ENCODE measurements at regions not wholly inside any gene's neighbourhood (a gene's known extent, or its start where the extent isn't known, plus 50 kb on each side); places are given as distances from the start of the nearest gene placed in this dataset.
A peak's percentile ranks its signal among the peaks of the same experiment; 100 is the strongest.
"Not testable (repeated sequence)": the region's sequence is repeated elsewhere in the genome, so short reads cannot be mapped to it uniquely, and the experiment has no call there.

DNA sequence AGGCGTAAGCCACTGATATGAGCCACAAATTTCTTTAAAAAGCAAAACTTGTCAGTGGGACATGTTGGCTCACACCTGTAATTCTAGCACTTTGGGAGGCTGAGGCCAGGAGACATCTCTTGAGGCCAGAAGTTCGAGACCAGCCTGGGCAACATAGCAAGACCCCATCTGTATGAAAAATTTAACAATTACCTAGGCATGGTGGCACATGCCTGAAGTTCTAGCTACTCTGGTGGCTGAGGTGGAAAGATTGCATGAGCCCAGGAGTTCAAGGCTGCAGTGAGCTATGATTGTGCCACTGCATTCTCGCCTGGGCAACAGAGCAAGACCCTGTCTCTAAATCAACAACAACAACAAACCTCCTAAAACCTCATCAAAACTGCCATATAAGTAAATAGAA is 147.6 kb upstream of the BARHL2 start:
- no peak for DNase-seq
- TF ChIP-seq, protein P1, sequence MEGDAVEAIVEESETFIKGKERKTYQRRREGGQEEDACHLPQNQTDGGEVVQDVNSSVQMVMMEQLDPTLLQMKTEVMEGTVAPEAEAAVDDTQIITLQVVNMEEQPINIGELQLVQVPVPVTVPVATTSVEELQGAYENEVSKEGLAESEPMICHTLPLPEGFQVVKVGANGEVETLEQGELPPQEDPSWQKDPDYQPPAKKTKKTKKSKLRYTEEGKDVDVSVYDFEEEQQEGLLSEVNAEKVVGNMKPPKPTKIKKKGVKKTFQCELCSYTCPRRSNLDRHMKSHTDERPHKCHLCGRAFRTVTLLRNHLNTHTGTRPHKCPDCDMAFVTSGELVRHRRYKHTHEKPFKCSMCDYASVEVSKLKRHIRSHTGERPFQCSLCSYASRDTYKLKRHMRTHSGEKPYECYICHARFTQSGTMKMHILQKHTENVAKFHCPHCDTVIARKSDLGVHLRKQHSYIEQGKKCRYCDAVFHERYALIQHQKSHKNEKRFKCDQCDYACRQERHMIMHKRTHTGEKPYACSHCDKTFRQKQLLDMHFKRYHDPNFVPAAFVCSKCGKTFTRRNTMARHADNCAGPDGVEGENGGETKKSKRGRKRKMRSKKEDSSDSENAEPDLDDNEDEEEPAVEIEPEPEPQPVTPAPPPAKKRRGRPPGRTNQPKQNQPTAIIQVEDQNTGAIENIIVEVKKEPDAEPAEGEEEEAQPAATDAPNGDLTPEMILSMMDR (IDR thresholded peaks at IDR 0.05) = no peak
- Mint-ChIP-seq H3K27me3 (ENCODE audit: insufficient read depth) (no peaks in the 10 kb centered on the region), H3K4me1 (ENCODE audit: low read depth) (no peaks in the 10 kb centered on the region), H3K36me3 (ENCODE audit: low read depth) (no peaks in the 10 kb centered on the region), H3K27ac (no peak overlapping the region), H3K4me3 (no peak overlapping the region), H3K9me3 (no peaks in the 10 kb centered on the region)

DNA sequence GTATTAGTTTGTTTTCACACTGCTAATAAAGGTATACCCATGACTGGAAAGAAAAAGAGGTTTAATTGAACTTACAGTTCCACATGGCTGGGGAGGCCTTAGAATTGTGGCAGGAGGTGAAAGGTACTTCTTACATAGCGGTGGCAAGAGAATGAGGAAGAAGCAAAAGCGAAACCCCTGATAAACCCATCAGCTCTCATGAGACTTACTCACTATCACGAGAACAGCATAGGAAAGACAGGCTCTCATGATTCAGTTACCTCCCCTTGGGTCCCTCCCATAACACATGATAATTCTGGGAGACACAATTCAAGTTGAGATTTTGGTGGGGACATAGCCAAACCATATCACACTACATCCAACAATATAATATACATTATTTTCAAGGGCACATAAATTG is 145.7 kb upstream of the BARHL2 start:
- Mint-ChIP-seq H3K4me3 (no peak overlapping the region), H3K27me3 (ENCODE audit: insufficient read depth) (no peaks in the 10 kb centered on the region), H3K36me3 (ENCODE audit: low read depth) (no peaks in the 10 kb centered on the region), H3K27ac (no peak overlapping the region), H3K9me3 (no peaks in the 10 kb centered on the region), H3K4me1 (ENCODE audit: low read depth) (no peaks in the 10 kb centered on the region)
- TF ChIP-seq, protein P1 (IDR thresholded peaks at IDR 0.05) = no peak
- no peak for DNase-seq

DNA sequence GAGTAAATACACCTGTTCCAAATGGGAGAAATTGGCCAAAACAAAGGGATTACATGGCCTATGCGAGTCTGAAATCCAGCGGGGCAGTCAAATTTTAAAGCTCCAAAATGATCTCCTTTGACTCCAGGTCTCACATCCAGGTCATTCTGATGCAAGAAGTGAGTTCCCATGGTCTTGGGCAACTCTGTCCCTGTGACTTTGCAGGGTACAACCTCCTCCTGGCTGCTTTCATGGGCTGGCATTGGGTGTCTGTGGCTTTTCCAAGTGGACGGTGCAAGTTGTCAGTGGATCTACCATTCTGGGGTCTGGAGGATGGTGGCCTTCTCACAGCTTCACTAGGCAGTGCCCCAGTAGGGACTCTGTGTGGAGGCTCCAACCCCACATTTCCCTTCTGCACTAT is 144.3 kb upstream of the BARHL2 start:
- H3K27ac Mint-ChIP-seq; DNase-seq; H3K4me3 Mint-ChIP-seq; H3K27me3 Mint-ChIP-seq (ENCODE audit: insufficient read depth); H3K36me3 Mint-ChIP-seq (ENCODE audit: low read depth); H3K4me1 Mint-ChIP-seq (ENCODE audit: low read depth); H3K9me3 Mint-ChIP-seq: not testable (repeated sequence)

DNA sequence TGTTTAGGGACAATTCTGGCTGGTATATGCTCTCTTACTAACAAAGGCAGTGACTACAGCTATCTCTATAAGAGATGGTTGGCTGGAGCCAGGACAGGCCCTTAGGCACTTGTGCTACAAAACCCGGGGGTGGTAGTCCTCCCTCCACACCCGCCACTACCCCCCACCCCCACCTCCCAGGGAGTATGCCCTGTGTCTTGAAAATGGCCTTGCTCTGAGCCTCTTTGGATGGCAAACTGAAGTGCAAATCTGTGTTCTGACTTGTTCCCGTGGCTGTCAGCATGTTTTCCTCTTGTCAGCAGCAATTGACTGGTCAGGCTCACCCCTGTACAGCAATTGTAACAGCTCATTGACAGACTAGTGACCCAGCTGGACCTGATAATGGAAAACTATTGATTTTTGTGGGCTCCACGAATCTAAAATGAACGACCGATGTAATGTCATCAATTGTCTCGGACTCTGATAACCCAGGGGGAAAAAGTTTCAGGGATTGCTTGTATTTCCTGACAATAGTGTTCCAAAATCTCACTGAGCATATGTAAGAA is 139.4 kb upstream of the BARHL2 start:
- Mint-ChIP-seq H3K4me1 (ENCODE audit: low read depth) (0 out of 2 replicates have a peak, but pooled peaks cover 6% of the 10 kb centered on the region), H3K27me3 (ENCODE audit: insufficient read depth) (peaks cover 21% of the 10 kb centered on the region; the same call in 1 of the 2 replicates), H3K4me3 (no peak overlapping the region), H3K27ac (no peak overlapping the region), H3K36me3 (ENCODE audit: low read depth) (no peaks in the 10 kb centered on the region), H3K9me3 (no peaks in the 10 kb centered on the region)
- DNase-seq = no peak
- TF ChIP-seq, protein P1 (IDR thresholded peaks at IDR 0.05) = no peak

DNA sequence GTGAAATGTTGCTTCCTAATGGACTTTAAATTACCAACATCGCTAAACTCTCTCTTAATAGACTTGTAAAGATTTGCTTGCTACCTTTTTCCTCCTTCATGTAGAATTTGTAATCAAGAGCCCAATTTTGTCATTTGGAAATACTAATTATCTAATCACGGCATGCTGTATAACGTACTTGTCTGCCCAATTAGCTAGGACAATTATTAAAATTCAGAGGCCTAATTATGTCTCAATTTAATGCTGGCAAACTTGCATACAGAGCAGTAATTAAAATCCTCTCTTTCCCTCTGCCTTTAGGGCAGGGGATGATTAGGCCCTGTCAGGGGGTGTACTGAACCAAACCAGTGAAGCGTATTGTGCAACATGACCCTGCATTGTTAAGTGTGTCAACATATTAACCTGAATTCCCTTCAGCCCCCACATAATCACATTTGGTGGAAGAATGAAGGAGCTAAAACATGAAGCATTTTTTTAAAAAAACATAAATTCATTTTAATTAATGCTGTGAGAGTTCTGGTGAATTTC is 137.4 kb upstream of the BARHL2 start:
- H3K27me3 Mint-ChIP-seq (ENCODE audit: insufficient read depth) = peaks cover 21% of the 10 kb centered on the region
- H3K36me3 Mint-ChIP-seq (ENCODE audit: low read depth) = no peaks in the 10 kb centered on the region
- TF ChIP-seq, protein P1 (IDR thresholded peaks at IDR 0.05) = no peak
- 0 out of 2 replicates have a peak, but pooled peaks cover 6% of the 10 kb centered on the region for H3K4me1 Mint-ChIP-seq (ENCODE audit: low read depth)
- H3K27ac Mint-ChIP-seq = no peak overlapping the region
- no peaks in the 10 kb centered on the region for H3K9me3 Mint-ChIP-seq
- no peak for DNase-seq
- no peak overlapping the region for H3K4me3 Mint-ChIP-seq

DNA sequence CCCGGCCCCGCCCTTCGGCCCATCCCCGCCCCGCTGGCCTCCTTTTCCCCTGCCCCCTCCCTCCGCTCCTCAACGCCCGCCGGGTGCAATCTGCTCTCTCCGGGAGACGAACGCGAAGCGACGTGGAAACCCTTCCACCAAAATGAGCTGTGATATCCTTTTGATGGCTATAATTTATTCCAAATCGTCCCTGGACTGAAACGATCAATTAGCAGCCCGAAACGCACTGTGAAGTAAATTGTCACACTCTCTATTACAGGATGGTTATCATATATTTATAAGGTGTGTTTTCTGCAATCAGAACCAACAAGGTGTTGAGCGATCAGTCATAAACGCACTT is 134.6 kb upstream of the BARHL2 start:
- Mint-ChIP-seq H3K9me3 (no peaks in the 10 kb centered on the region), H3K36me3 (ENCODE audit: low read depth) (no peaks in the 10 kb centered on the region), H3K27ac (no peak overlapping the region), H3K4me1 (ENCODE audit: low read depth) (0 out of 2 replicates have a peak, but pooled peaks cover 6% of the 10 kb centered on the region), H3K27me3 (ENCODE audit: insufficient read depth) (peaks cover 23% of the 10 kb centered on the region), H3K4me3 (peak overlapping the region; percentile 84)
- DNase-seq = no peak
- TF ChIP-seq, protein P1 (IDR thresholded peaks at IDR 0.05) = peak; percentile 51

Data from HFFc6 (cell line).